Breast epithelium (tissue), 4 donors: ENCODE measurements at regions not wholly inside any gene's neighbourhood (a gene's known extent, or its start where the extent isn't known, plus 50 kb on each side); places are given as distances from the start of the nearest gene placed in this dataset.

Experiments
- DNase-seq, 2 donors: peaks; one replicate each; pipeline ENCODE4 v3.0.0-alpha.2; 2019; ENCODE audit warnings: low spot score in 2 of 2
- H3K27ac ChIP-seq, 2 donors: fragments of 200-600 bp; sonication (generic) in 1 of 2; one replicate each; pipeline ENCODE4 v1.5.1; 2016 to 2019; ENCODE audit warnings: mild to moderate bottlenecking in 1 of 2
- H3K27me3 ChIP-seq, 2 donors: fragments of 200-600 bp; sonication (generic) in 1 of 2; one replicate each; pipeline versions ENCODE4 v1.5.1 to v1.6.0; 2017 to 2019; ENCODE audit warnings: control low read depth in 1 of 2, mild to moderate bottlenecking in 1 of 2
- H3K36me3 ChIP-seq: fragments of 200-600 bp; one replicate; pipeline ENCODE4 v1.5.1; 2019
- H3K4me1 ChIP-seq, 2 donors: fragments of 200-600 bp; sonication (generic); one replicate each; pipeline ENCODE4 v1.5.1; 2016 to 2019; ENCODE audit warnings: control low read depth in 1 of 2
- H3K4me3 ChIP-seq, 3 donors: fragments of 200-600 bp; sonication (generic); 1 replicate in 2 of 3; 2 replicates in 1 of 3; pipeline ENCODE4 v1.5.1; 2016 to 2019; ENCODE audit warnings: mild to moderate bottlenecking in 3 of 3, moderate library complexity in 2 of 3
- H3K9me3 ChIP-seq, 2 donors: fragments of 200-600 bp; sonication (generic) in 1 of 2; one replicate each; pipeline ENCODE4 v1.5.1; 2016 to 2019; ENCODE audit warnings: control low read depth in 1 of 2
- POLR2A ChIP-seq: fragments of 450-650 bp; IDR thresholded peaks from one replicate; pipeline ENCODE4 v1.6.1; 2016; ENCODE audit warnings: antibody characterized with exemption, mild to moderate bottlenecking, moderate library complexity
- POLR2AphosphoS5 ChIP-seq, 3 donors: sonication (generic); formaldehyde crosslinking; IDR thresholded peaks; one replicate each; pipeline ENCODE4 v1.6.1; 2017; ENCODE audit warnings: antibody characterized with exemption in 3 of 3
- intact Hi-C: fragments of 100-400 bp; cut with DNase I; formaldehyde crosslinking; loops from one replicate; pipeline ENCODE4 v1.15.1; 2023; ENCODE audit warnings: low total_unique reads
- TF ChIP-seq, protein P1 (sequence below), 3 donors: fragments of 450-650 bp; IDR thresholded peaks; one replicate each; pipeline ENCODE4 v1.5.1; 2016 to 2017; ENCODE audit warnings: antibody characterized with exemption in 3 of 3, mild to moderate bottlenecking in 3 of 3, moderate library complexity in 3 of 3

DNA sequence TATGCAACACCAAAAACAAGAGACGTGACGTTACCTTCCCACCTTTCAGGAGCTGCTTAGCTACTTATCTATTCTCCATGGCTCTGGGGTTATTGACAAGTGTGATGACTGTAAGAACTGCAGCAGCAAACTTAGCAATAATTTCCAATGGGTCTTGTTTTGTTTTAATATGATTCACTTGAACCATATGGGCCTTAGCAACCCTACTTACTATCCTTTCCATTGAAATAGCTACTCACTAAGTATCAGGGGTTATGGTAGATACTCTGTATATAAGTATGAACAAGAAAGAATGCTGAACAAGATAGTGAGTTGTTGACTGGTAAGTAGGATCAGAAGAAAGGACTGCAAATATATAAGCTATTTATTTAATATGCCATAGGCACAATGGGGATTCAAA lies 69.3 kb upstream of the BBX start:
- no peak for DNase-seq
- intact Hi-C loops: no loop called here
- no peak overlapping the region for H3K4me3 ChIP-seq
- H3K27me3 ChIP-seq: no peaks in the 10 kb centered on the region
- H3K36me3 ChIP-seq: no peaks in the 10 kb centered on the region
- H3K9me3 ChIP-seq: no peaks in the 10 kb centered on the region
- no peak overlapping the region for H3K27ac ChIP-seq
- H3K4me1 ChIP-seq: no peaks in the 10 kb centered on the region
- TF ChIP-seq POLR2AphosphoS5 (IDR thresholded peaks at IDR 0.05) (no peak), POLR2A (no peak)
- TF ChIP-seq, protein P1, sequence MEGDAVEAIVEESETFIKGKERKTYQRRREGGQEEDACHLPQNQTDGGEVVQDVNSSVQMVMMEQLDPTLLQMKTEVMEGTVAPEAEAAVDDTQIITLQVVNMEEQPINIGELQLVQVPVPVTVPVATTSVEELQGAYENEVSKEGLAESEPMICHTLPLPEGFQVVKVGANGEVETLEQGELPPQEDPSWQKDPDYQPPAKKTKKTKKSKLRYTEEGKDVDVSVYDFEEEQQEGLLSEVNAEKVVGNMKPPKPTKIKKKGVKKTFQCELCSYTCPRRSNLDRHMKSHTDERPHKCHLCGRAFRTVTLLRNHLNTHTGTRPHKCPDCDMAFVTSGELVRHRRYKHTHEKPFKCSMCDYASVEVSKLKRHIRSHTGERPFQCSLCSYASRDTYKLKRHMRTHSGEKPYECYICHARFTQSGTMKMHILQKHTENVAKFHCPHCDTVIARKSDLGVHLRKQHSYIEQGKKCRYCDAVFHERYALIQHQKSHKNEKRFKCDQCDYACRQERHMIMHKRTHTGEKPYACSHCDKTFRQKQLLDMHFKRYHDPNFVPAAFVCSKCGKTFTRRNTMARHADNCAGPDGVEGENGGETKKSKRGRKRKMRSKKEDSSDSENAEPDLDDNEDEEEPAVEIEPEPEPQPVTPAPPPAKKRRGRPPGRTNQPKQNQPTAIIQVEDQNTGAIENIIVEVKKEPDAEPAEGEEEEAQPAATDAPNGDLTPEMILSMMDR (IDR thresholded peaks at IDR 0.05): no peak

DNA sequence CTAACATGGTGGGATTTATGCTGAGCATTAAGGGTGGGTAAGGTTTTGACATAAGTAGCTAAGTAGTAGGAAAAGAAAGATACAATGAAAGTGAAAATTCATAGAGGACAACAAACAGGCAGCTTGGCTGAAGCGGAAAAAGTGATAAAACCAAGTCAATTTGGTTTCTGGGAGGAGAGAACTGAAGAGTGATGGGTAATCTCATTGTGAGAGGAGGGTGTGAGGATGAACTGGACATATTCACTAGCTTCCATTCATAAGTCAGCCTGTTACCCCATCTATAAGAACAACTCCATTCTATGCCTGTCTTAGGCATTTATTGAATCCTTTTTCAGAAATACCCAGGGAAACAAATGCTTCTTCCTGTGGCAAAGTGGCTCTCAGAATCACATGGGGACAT lies 67.1 kb upstream of the BBX start:
- no peaks in the 10 kb centered on the region for H3K4me1 ChIP-seq
- H3K9me3 ChIP-seq: no peaks in the 10 kb centered on the region
- intact Hi-C loops: no loop called here
- TF ChIP-seq, protein P1 (IDR thresholded peaks at IDR 0.05): no peak
- TF ChIP-seq POLR2AphosphoS5 (IDR thresholded peaks at IDR 0.05) (no peak), POLR2A (no peak)
- no peak for DNase-seq
- H3K4me3 ChIP-seq: no peak overlapping the region
- no peaks in the 10 kb centered on the region for H3K36me3 ChIP-seq
- H3K27me3 ChIP-seq: no peaks in the 10 kb centered on the region
- no peak overlapping the region for H3K27ac ChIP-seq

DNA sequence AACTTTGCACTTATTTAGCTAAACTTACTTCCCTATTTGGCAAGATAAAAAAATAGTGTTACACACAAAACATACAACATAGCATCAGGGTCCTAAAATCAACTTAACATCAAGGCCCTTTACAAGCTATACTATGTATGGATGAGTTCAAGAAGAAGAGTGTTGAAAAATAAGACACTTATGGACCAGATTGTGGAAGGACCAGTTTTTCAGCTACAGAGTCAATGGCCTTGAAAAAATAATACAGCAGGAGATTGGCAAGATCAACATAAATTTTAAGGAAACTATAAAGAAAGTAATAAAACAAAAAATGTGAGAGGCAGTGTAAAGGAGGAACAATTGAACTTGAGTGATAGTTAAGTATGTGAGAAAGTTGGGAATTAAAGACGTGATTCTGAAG lies 66.3 kb upstream of the BBX start:
- no peaks in the 10 kb centered on the region for H3K27me3 ChIP-seq
- no peak for TF ChIP-seq POLR2AphosphoS5 (IDR thresholded peaks at IDR 0.05)
- no peak for TF ChIP-seq POLR2A
- TF ChIP-seq, protein P1 (IDR thresholded peaks at IDR 0.05): no peak
- intact Hi-C loops: no loop called here
- no peak for DNase-seq
- no peaks in the 10 kb centered on the region for H3K4me1 ChIP-seq
- H3K36me3 ChIP-seq: no peaks in the 10 kb centered on the region
- H3K9me3 ChIP-seq: no peaks in the 10 kb centered on the region
- no peak overlapping the region for H3K4me3 ChIP-seq
- H3K27ac ChIP-seq: no peak overlapping the region

DNA sequence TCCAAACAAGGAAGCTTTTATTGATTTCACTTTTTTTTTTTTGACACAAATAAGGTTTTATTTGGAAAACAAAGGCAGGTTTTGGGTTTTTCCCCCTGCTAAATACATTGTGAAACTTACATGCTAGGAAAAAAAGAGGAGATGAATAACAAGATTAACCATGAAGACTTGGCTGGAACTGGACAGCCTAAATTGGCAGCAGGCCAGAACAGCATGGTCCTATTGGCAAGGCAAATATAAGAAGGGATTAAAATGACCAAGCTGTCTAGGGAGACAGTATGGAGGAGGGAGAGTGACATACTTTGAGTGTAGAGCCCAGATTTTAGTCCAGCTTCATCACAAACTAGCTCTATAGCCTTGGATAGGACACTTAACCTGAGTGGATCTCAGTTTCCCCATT lies 63.9 kb upstream of the BBX start:
- Histone ChIP-seq H3K36me3 (no peaks in the 10 kb centered on the region), H3K27me3 (no peaks in the 10 kb centered on the region), H3K4me1 (no peaks in the 10 kb centered on the region), H3K27ac (no peak overlapping the region), H3K4me3 (no peak overlapping the region), H3K9me3 (no peaks in the 10 kb centered on the region)
- TF ChIP-seq, protein P1 (IDR thresholded peaks at IDR 0.05): no peak
- no peak for TF ChIP-seq POLR2AphosphoS5 (IDR thresholded peaks at IDR 0.05)
- no peak for TF ChIP-seq POLR2A
- intact Hi-C loops: no loop called here
- no peak for DNase-seq

DNA sequence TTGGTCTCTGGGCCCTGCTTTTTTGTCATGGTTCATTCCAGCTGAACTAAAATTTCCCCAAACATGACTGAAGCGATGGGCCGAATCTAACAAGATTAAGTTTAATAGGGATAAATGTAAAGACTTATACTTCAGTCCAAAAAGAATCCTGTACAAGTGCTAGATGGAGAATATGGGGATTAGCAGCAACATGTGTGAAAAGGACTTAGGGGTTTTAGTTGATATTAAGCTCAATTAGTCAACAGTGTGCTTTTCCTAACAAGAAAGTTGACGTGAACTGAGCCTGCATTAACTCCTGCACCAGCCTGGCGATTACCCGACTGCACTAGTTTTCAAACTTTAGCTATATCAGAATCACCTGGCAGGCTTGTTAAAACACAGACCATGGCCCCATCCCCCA lies 61.0 kb upstream of the BBX start:
- TF ChIP-seq POLR2AphosphoS5 (IDR thresholded peaks at IDR 0.05): no peak
- TF ChIP-seq POLR2A: no peak
- TF ChIP-seq, protein P1 (IDR thresholded peaks at IDR 0.05): no peak
- H3K27me3 ChIP-seq: no peaks in the 10 kb centered on the region
- H3K9me3 ChIP-seq: no peaks in the 10 kb centered on the region
- H3K4me1 ChIP-seq: no peaks in the 10 kb centered on the region
- H3K36me3 ChIP-seq: no peaks in the 10 kb centered on the region
- DNase-seq: no peak
- no peak overlapping the region for H3K4me3 ChIP-seq
- intact Hi-C loops: no loop called here
- no peak overlapping the region for H3K27ac ChIP-seq
